ENCODE measurements at regions not wholly inside any gene's neighbourhood (a gene's known extent, or its start where the extent isn't known, plus 50 kb on each side); places are given as distances from the start of the nearest gene placed in this dataset.
A peak's percentile ranks its signal among the peaks of the same experiment; 100 is the strongest.

GRCh38 chr6:23175391-23175790 is 606.0 kb downstream of the HDGFL1 start:
- no peaks in the 10 kb centered on the region for H3K9me2 ChIP-seq (ENCODE audit: insufficient read depth)
- no peaks in the 10 kb centered on the region for H3K27me3 ChIP-seq (ENCODE audit: insufficient read depth, low read depth)
- intact Hi-C loops (cut with micrococcal nuclease; ENCODE audit: unreplicated experiment) = no loop called here
- H2AFZ ChIP-seq = no peak overlapping the region
- peak overlapping the region; percentile 51 for H3K4me2 ChIP-seq
- TF ChIP-seq CTCF (conservative IDR thresholded peaks at IDR 0.05) (no peak), EZH2 (IDR thresholded peaks at IDR 0.05; ENCODE audit: low read depth) (no peak)
- H3K4me3 ChIP-seq = no peak overlapping the region
- H3K9me3 ChIP-seq (ENCODE audit: insufficient read depth, low read depth) = peaks cover 8% of the 10 kb centered on the region
- peak overlapping the region; percentile 55 for H3K27ac ChIP-seq
- POLR2A ChIA-PET (ENCODE audit: unreplicated experiment) = no interaction called here
- H3K36me3 ChIP-seq (ENCODE audit: low read depth) = no peaks in the 10 kb centered on the region
- H3K79me2 ChIP-seq (ENCODE audit: low read depth) = no peaks in the 10 kb centered on the region
- H3F3A ChIP-seq (ENCODE audit: insufficient read depth, low read depth) = peaks cover 8% of the 10 kb centered on the region
- H4K20me1 ChIP-seq (ENCODE audit: insufficient read depth) = no peaks in the 10 kb centered on the region
- CTCF ChIA-PET = no interaction called here
- peaks cover 13% of the 10 kb centered on the region for H3K4me1 ChIP-seq (replicated peaks; ENCODE audit: insufficient read depth)
- BruUV-seq (replicated peaks) = no TSS peak
- no peak for DNase-seq

GRCh38 chr6:23176471-23176870 is 607.1 kb downstream of the HDGFL1 start:
- no peak for DNase-seq
- Histone ChIP-seq H3K9me2 (ENCODE audit: insufficient read depth) (no peaks in the 10 kb centered on the region), H3K9me3 (ENCODE audit: insufficient read depth, low read depth) (peaks cover 8% of the 10 kb centered on the region), H4K20me1 (ENCODE audit: insufficient read depth) (no peaks in the 10 kb centered on the region), H3K27ac (no peak overlapping the region), H2AFZ (no peak overlapping the region), H3K4me3 (no peak overlapping the region), H3K4me2 (no peak overlapping the region), H3F3A (ENCODE audit: insufficient read depth, low read depth) (peaks cover 8% of the 10 kb centered on the region), H3K27me3 (ENCODE audit: insufficient read depth, low read depth) (no peaks in the 10 kb centered on the region), H3K79me2 (ENCODE audit: low read depth) (no peaks in the 10 kb centered on the region), H3K36me3 (ENCODE audit: low read depth) (no peaks in the 10 kb centered on the region), H3K4me1 (replicated peaks; ENCODE audit: insufficient read depth) (peaks cover 13% of the 10 kb centered on the region)
- no TSS peak for BruUV-seq (replicated peaks)
- ChIA-PET POLR2A (ENCODE audit: unreplicated experiment) (no interaction called here), CTCF (no interaction called here)
- intact Hi-C loops (cut with micrococcal nuclease; ENCODE audit: unreplicated experiment) = no loop called here
- TF ChIP-seq EZH2 (IDR thresholded peaks at IDR 0.05; ENCODE audit: low read depth) (no peak), CTCF (conservative IDR thresholded peaks at IDR 0.05) (no peak)

- TF ChIP-seq EZH2 (IDR thresholded peaks at IDR 0.05; ENCODE audit: low read depth) (no peak), CTCF (conservative IDR thresholded peaks at IDR 0.05) (no peak)
- Histone ChIP-seq H2AFZ (no peak overlapping the region), H3K9me3 (ENCODE audit: insufficient read depth, low read depth) (peaks cover 8% of the 10 kb centered on the region), H3K36me3 (ENCODE audit: low read depth) (no peaks in the 10 kb centered on the region), H3F3A (ENCODE audit: insufficient read depth, low read depth) (peaks cover 8% of the 10 kb centered on the region), H3K9me2 (ENCODE audit: insufficient read depth) (no peaks in the 10 kb centered on the region), H3K4me2 (no peak overlapping the region), H3K79me2 (ENCODE audit: low read depth) (no peaks in the 10 kb centered on the region), H3K4me3 (no peak overlapping the region), H3K4me1 (replicated peaks; ENCODE audit: insufficient read depth) (peaks cover 13% of the 10 kb centered on the region), H4K20me1 (ENCODE audit: insufficient read depth) (no peaks in the 10 kb centered on the region), H3K27me3 (ENCODE audit: insufficient read depth, low read depth) (no peaks in the 10 kb centered on the region), H3K27ac (no peak overlapping the region)
- POLR2A ChIA-PET (ENCODE audit: unreplicated experiment) = no interaction called here
- intact Hi-C loops (cut with micrococcal nuclease; ENCODE audit: unreplicated experiment) = no loop called here
- DNase-seq = no peak
- BruUV-seq (replicated peaks) = no TSS peak
- CTCF ChIA-PET = no interaction called here
These were observed 607.5 kb downstream of the HDGFL1 start for GRCh38 chr6:23176883-23177282.
